ENCODE measurements at regions not wholly inside any gene's neighbourhood (a gene's known extent, or its start where the extent isn't known, plus 50 kb on each side); places are given as distances from the start of the nearest gene placed in this dataset.
"Not testable (repeated sequence)": the region's sequence is repeated elsewhere in the genome, so short reads cannot be mapped to it uniquely, and the experiment has no call there.

DNA sequence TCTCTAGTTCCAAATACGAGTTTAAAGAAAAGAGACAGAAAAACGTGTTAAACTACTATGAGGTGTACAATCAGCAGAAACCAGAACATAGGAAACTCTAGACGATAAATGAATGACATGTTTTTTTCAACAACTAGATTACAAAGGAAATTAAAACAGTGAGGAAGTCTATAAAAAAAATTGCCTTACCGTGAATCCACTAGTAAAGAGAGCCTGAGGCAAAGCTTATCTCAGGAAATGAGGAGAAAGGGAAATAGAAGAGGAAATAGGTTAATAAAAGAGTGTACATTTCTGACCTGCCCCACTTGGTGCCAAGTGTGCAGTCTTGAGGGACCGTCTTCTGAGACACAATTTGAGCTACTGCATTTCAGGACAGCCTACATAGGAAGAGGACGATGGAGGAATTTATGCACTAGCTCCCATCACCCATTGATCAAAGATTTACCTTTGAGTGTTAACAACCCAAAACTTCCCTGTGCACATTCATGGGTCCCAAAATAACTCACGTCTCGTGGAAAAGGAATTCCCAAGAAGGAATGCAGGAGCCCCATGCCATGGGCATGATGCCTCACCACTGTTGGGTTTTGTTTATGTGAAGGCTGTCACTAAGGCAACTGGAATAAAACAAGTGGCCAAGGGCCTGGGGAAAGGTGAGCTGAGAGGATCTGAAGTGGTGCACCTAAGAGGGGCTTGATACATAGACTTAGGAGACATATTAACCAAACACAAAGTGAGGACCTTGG is 53.6 kb upstream of the SLC1A3 start:
- H3K4me3 ChIP-seq (replicated peaks; ENCODE audit: insufficient read depth, low read length) = no peak overlapping the region
- no peaks in the 10 kb centered on the region for H3K27me3 ChIP-seq (ENCODE audit: insufficient read depth, poor library complexity, severe bottlenecking)
- H3K27ac ChIP-seq (replicated peaks) = no peak overlapping the region
- DNase-seq (ENCODE audit: low read depth in 1 of 2, low spot score in 1 of 2) = no peak
- TF ChIP-seq POLR2AphosphoS5 (IDR thresholded peaks at IDR 0.05; ENCODE audit: low read depth) (no peak), GABPA (IDR thresholded peaks at IDR 0.05; ENCODE audit: low read depth) (no peak), SPI1 (IDR thresholded peaks at IDR 0.05; ENCODE audit: borderline replicate concordance, low read depth) (no peak)
- TF ChIP-seq, protein P1, sequence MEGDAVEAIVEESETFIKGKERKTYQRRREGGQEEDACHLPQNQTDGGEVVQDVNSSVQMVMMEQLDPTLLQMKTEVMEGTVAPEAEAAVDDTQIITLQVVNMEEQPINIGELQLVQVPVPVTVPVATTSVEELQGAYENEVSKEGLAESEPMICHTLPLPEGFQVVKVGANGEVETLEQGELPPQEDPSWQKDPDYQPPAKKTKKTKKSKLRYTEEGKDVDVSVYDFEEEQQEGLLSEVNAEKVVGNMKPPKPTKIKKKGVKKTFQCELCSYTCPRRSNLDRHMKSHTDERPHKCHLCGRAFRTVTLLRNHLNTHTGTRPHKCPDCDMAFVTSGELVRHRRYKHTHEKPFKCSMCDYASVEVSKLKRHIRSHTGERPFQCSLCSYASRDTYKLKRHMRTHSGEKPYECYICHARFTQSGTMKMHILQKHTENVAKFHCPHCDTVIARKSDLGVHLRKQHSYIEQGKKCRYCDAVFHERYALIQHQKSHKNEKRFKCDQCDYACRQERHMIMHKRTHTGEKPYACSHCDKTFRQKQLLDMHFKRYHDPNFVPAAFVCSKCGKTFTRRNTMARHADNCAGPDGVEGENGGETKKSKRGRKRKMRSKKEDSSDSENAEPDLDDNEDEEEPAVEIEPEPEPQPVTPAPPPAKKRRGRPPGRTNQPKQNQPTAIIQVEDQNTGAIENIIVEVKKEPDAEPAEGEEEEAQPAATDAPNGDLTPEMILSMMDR (IDR thresholded peaks at IDR 0.05; ENCODE audit: insufficient read depth, low read length) = no peak
- TF ChIP-seq, protein P2, sequence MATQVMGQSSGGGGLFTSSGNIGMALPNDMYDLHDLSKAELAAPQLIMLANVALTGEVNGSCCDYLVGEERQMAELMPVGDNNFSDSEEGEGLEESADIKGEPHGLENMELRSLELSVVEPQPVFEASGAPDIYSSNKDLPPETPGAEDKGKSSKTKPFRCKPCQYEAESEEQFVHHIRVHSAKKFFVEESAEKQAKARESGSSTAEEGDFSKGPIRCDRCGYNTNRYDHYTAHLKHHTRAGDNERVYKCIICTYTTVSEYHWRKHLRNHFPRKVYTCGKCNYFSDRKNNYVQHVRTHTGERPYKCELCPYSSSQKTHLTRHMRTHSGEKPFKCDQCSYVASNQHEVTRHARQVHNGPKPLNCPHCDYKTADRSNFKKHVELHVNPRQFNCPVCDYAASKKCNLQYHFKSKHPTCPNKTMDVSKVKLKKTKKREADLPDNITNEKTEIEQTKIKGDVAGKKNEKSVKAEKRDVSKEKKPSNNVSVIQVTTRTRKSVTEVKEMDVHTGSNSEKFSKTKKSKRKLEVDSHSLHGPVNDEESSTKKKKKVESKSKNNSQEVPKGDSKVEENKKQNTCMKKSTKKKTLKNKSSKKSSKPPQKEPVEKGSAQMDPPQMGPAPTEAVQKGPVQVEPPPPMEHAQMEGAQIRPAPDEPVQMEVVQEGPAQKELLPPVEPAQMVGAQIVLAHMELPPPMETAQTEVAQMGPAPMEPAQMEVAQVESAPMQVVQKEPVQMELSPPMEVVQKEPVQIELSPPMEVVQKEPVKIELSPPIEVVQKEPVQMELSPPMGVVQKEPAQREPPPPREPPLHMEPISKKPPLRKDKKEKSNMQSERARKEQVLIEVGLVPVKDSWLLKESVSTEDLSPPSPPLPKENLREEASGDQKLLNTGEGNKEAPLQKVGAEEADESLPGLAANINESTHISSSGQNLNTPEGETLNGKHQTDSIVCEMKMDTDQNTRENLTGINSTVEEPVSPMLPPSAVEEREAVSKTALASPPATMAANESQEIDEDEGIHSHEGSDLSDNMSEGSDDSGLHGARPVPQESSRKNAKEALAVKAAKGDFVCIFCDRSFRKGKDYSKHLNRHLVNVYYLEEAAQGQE (IDR thresholded peaks at IDR 0.05; ENCODE audit: insufficient replicate concordance, low read depth) = no peak

DNA sequence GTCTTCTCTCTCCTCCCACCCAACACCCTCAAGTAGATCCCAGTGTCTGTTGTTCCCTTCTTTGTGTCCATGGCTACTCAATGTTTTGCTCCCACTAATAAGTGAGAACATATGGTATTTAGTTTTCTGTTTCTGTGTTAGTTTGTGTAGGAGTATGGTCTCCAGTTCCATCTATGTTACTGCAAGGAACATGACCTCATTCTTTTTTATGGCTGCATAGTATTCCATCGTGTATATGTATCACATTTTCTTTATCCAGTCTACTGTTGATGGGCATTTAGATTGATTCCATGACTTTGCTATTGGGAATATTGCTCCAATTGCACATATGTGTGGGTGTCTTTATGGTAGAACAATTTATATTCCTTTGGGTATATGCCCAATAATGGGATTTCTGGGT is 51.4 kb upstream of the SLC1A3 start:
- not testable (repeated sequence) for H3K27me3 ChIP-seq (ENCODE audit: insufficient read depth, poor library complexity, severe bottlenecking); H3K27ac ChIP-seq (replicated peaks); DNase-seq (ENCODE audit: low read depth in 1 of 2, low spot score in 1 of 2); H3K4me3 ChIP-seq (replicated peaks; ENCODE audit: insufficient read depth, low read length)

Data from HL-60 (cell line).